ENCODE measurements at regions not wholly inside any gene's neighbourhood (a gene's known extent, or its start where the extent isn't known, plus 50 kb on each side); places are given as distances from the start of the nearest gene placed in this dataset.
"Not testable (repeated sequence)": the region's sequence is repeated elsewhere in the genome, so short reads cannot be mapped to it uniquely, and the experiment has no call there.

- not testable (repeated sequence) for DNase-seq (ENCODE audit: low read depth)
Measured at GRCh38 chr2:87643165-87643564, 104.7 kb upstream of the PLGLB2 start.

- peak; percentile 18 for DNase-seq (ENCODE audit: low read depth)
Measured at GRCh38 chr2:87647737-87648498, 100.0 kb upstream of the PLGLB2 start.

GRCh38 chr2:87648815-87649214 lies 99.1 kb upstream of the PLGLB2 start:
- not testable (repeated sequence) for DNase-seq (ENCODE audit: low read depth)

GRCh38 chr2:87649871-87650270 lies 98.0 kb upstream of the PLGLB2 start:
- not testable (repeated sequence) for DNase-seq (ENCODE audit: low read depth)

GRCh38 chr2:87650837-87651236 lies 97.0 kb upstream of the PLGLB2 start:
- not testable (repeated sequence) for DNase-seq (ENCODE audit: low read depth)

- not testable (repeated sequence) for DNase-seq (ENCODE audit: low read depth)
Measured at GRCh38 chr2:87651589-87651988, 96.3 kb upstream of the PLGLB2 start.

GRCh38 chr2:87653373-87653772 lies 94.5 kb upstream of the PLGLB2 start:
- DNase-seq (ENCODE audit: low read depth), result not testable (repeated sequence)

- not testable (repeated sequence) for DNase-seq (ENCODE audit: low read depth)
Measured at GRCh38 chr2:87654136-87654814, 93.6 kb upstream of the PLGLB2 start.

- DNase-seq (ENCODE audit: low read depth), result not testable (repeated sequence)
Measured at GRCh38 chr2:87657915-87658314, 90.0 kb upstream of the PLGLB2 start.

- not testable (repeated sequence) for DNase-seq (ENCODE audit: low read depth)
Measured at GRCh38 chr2:87658357-87658756, 89.5 kb upstream of the PLGLB2 start.

- not testable (repeated sequence) for DNase-seq (ENCODE audit: low read depth)
Measured at GRCh38 chr2:87658976-87659375, 88.9 kb upstream of the PLGLB2 start.

- not testable (repeated sequence) for DNase-seq (ENCODE audit: low read depth)
Measured at GRCh38 chr2:87660164-87660563, 87.7 kb upstream of the PLGLB2 start.

GRCh38 chr2:87662316-87663290 lies 85.3 kb upstream of the PLGLB2 start:
- DNase-seq (ENCODE audit: low read depth), result not testable (repeated sequence)

GRCh38 chr2:87663347-87663746 lies 84.5 kb upstream of the PLGLB2 start:
- DNase-seq (ENCODE audit: low read depth), result not testable (repeated sequence)

GRCh38 chr2:87667027-87667426 lies 80.9 kb upstream of the PLGLB2 start:
- not testable (repeated sequence) for DNase-seq (ENCODE audit: low read depth)

- DNase-seq (ENCODE audit: low read depth), result not testable (repeated sequence)
Measured at GRCh38 chr2:87668361-87668760, 79.5 kb upstream of the PLGLB2 start.

- not testable (repeated sequence) for DNase-seq (ENCODE audit: low read depth)
Measured at GRCh38 chr2:87669633-87670231, 78.2 kb upstream of the PLGLB2 start.

- DNase-seq (ENCODE audit: low read depth), result not testable (repeated sequence)
Measured at GRCh38 chr2:87672404-87672803, 75.5 kb upstream of the PLGLB2 start.

- not testable (repeated sequence) for DNase-seq (ENCODE audit: low read depth)
Measured at GRCh38 chr2:87674729-87675128, 73.2 kb upstream of the PLGLB2 start.

- not testable (repeated sequence) for DNase-seq (ENCODE audit: low read depth)
Measured at GRCh38 chr2:87675487-87675886, 72.4 kb upstream of the PLGLB2 start.

- DNase-seq (ENCODE audit: low read depth), result not testable (repeated sequence)
Measured at GRCh38 chr2:87677421-87677923, 70.4 kb upstream of the PLGLB2 start.

Measured in amniotic epithelial cell (primary cell).